GM21381 (cell line): ENCODE measurements at regions not wholly inside any gene's neighbourhood (a gene's known extent, or its start where the extent isn't known, plus 50 kb on each side); places are given as distances from the start of the nearest gene placed in this dataset.
"Not testable (repeated sequence)": the region's sequence is repeated elsewhere in the genome, so short reads cannot be mapped to it uniquely, and the experiment has no call there.

ENCODE experiments used
- ATAC-seq: cut with Tn5 transposase; IDR thresholded peaks from one replicate; pipeline ENCODE4 v1.9.1; 2021; ENCODE audit warnings: mild to moderate bottlenecking, moderate library complexity; ENCODE audit not compliant: unreplicated experiment

- no peak for ATAC-seq
Observed at GRCh38 chr1:190809312-190809711, 331.6 kb upstream of the BRINP3 start.

GRCh38 chr1:190812996-190813395 lies 335.3 kb upstream of the BRINP3 start:
- no peak for ATAC-seq

GRCh38 chr1:190832511-190832910 lies 354.8 kb upstream of the BRINP3 start:
- no peak for ATAC-seq

GRCh38 chr1:190835658-190836057 lies 358.0 kb upstream of the BRINP3 start:
- no peak for ATAC-seq

- ATAC-seq: not testable (repeated sequence)
Observed at GRCh38 chr1:190837200-190837599, 359.5 kb upstream of the BRINP3 start.

- no peak for ATAC-seq
Observed at GRCh38 chr1:190837888-190838287, 360.2 kb upstream of the BRINP3 start.

GRCh38 chr1:190847166-190847565 lies 369.5 kb upstream of the BRINP3 start:
- no peak for ATAC-seq

- no peak for ATAC-seq
Observed at GRCh38 chr1:190849346-190849745, 371.7 kb upstream of the BRINP3 start.

GRCh38 chr1:190852611-190853010 lies 374.9 kb upstream of the BRINP3 start:
- no peak for ATAC-seq

GRCh38 chr1:190858140-190858539 lies 380.5 kb upstream of the BRINP3 start:
- no peak for ATAC-seq

GRCh38 chr1:190864013-190864641 lies 386.5 kb upstream of the BRINP3 start:
- ATAC-seq: no peak

- ATAC-seq: no peak
Observed at GRCh38 chr1:190880352-190880751, 402.7 kb upstream of the BRINP3 start.

- no peak for ATAC-seq
Observed at GRCh38 chr1:190881064-190881463, 403.4 kb upstream of the BRINP3 start.

GRCh38 chr1:190897233-190897632 lies 419.6 kb upstream of the BRINP3 start:
- ATAC-seq: no peak

GRCh38 chr1:190904091-190904695 lies 426.5 kb upstream of the BRINP3 start:
- no peak for ATAC-seq

GRCh38 chr1:190906206-190906725 lies 428.6 kb upstream of the BRINP3 start:
- no peak for ATAC-seq

GRCh38 chr1:190908246-190908645 lies 430.6 kb upstream of the BRINP3 start:
- no peak for ATAC-seq

- no peak for ATAC-seq
Observed at GRCh38 chr1:190908691-190909090, 431.0 kb upstream of the BRINP3 start.

- ATAC-seq: no peak
Observed at GRCh38 chr1:190935925-190936324, 458.3 kb upstream of the BRINP3 start.

- no peak for ATAC-seq
Observed at GRCh38 chr1:190936337-190936736, 458.7 kb upstream of the BRINP3 start.

- ATAC-seq: no peak
Observed at GRCh38 chr1:190940951-190941350, 463.3 kb upstream of the BRINP3 start.

- ATAC-seq: no peak
Observed at GRCh38 chr1:190942475-190942874, 464.8 kb upstream of the BRINP3 start.

GRCh38 chr1:190943722-190944121 lies 466.1 kb upstream of the BRINP3 start:
- ATAC-seq: not testable (repeated sequence)
